ENCODE measurements at regions not wholly inside any gene's neighbourhood (a gene's known extent, or its start where the extent isn't known, plus 50 kb on each side); places are given as distances from the start of the nearest gene placed in this dataset.

- Histone ChIP-seq H3K4me1 (ENCODE audit: insufficient read depth, low read length) (no peaks in the 10 kb centered on the region), H3K9me3 (ENCODE audit: control insufficient read depth, insufficient read depth, low read length) (no peaks in the 10 kb centered on the region; the same call in none of the 2 replicates), H3K9ac (ENCODE audit: low read depth, low read length) (no peak overlapping the region), H3K36me3 (ENCODE audit: insufficient read depth, low read length) (no peaks in the 10 kb centered on the region)
Measured at GRCh38 chr12:105852496-105852895, 286.3 kb downstream of the NUAK1 start.

GRCh38 chr12:105852951-105853350, 285.8 kb downstream of the NUAK1 start:
- Histone ChIP-seq H3K9me3 (ENCODE audit: control insufficient read depth, insufficient read depth, low read length) (no peaks in the 10 kb centered on the region; the same call in none of the 2 replicates), H3K9ac (ENCODE audit: low read depth, low read length) (no peak overlapping the region), H3K4me1 (ENCODE audit: insufficient read depth, low read length) (no peaks in the 10 kb centered on the region), H3K36me3 (ENCODE audit: insufficient read depth, low read length) (no peaks in the 10 kb centered on the region)

- no peaks in the 10 kb centered on the region for H3K36me3 ChIP-seq (ENCODE audit: insufficient read depth, low read length)
- no peaks in the 10 kb centered on the region for H3K4me1 ChIP-seq (ENCODE audit: insufficient read depth, low read length)
- no peak overlapping the region for H3K9ac ChIP-seq (ENCODE audit: low read depth, low read length)
- H3K9me3 ChIP-seq (ENCODE audit: control insufficient read depth, insufficient read depth, low read length) = no peaks in the 10 kb centered on the region; the same call in 1 of the 2 replicates
Measured at GRCh38 chr12:105854071-105854470, 284.7 kb downstream of the NUAK1 start.

GRCh38 chr12:105855361-105856047, 283.2 kb downstream of the NUAK1 start:
- Histone ChIP-seq H3K9ac (ENCODE audit: low read depth, low read length) (no peak overlapping the region), H3K4me1 (ENCODE audit: insufficient read depth, low read length) (no peaks in the 10 kb centered on the region), H3K36me3 (ENCODE audit: insufficient read depth, low read length) (no peaks in the 10 kb centered on the region), H3K9me3 (ENCODE audit: control insufficient read depth, insufficient read depth, low read length) (no peaks in the 10 kb centered on the region; the same call in 1 of the 2 replicates)

- Histone ChIP-seq H3K36me3 (ENCODE audit: insufficient read depth, low read length) (no peaks in the 10 kb centered on the region), H3K9ac (ENCODE audit: low read depth, low read length) (no peak overlapping the region), H3K4me1 (ENCODE audit: insufficient read depth, low read length) (no peaks in the 10 kb centered on the region), H3K9me3 (ENCODE audit: control insufficient read depth, insufficient read depth, low read length) (no peaks in the 10 kb centered on the region; the same call in 1 of the 2 replicates)
Measured at GRCh38 chr12:105856048-105856405, 282.7 kb downstream of the NUAK1 start.

GRCh38 chr12:105858981-105859710, 279.6 kb downstream of the NUAK1 start:
- H3K9me3 ChIP-seq (ENCODE audit: control insufficient read depth, insufficient read depth, low read length) = no peaks in the 10 kb centered on the region; the same call in 1 of the 2 replicates
- 0 out of 2 replicates have a peak, but pooled peaks cover 3% of the 10 kb centered on the region for H3K4me1 ChIP-seq (ENCODE audit: insufficient read depth, low read length)
- H3K36me3 ChIP-seq (ENCODE audit: insufficient read depth, low read length) = no peaks in the 10 kb centered on the region
- no peak overlapping the region for H3K9ac ChIP-seq (ENCODE audit: low read depth, low read length)

GRCh38 chr12:105860561-105861207, 278.1 kb downstream of the NUAK1 start:
- Histone ChIP-seq H3K4me1 (ENCODE audit: insufficient read depth, low read length) (0 out of 2 replicates have a peak, but pooled peaks cover 3% of the 10 kb centered on the region), H3K36me3 (ENCODE audit: insufficient read depth, low read length) (no peaks in the 10 kb centered on the region), H3K9me3 (ENCODE audit: control insufficient read depth, insufficient read depth, low read length) (no peaks in the 10 kb centered on the region; the same call in 1 of the 2 replicates)

GRCh38 chr12:105861227-105861626, 277.5 kb downstream of the NUAK1 start:
- Histone ChIP-seq H3K9ac (ENCODE audit: low read depth, low read length) (no peak overlapping the region), H3K4me1 (ENCODE audit: insufficient read depth, low read length) (0 out of 2 replicates have a peak, but pooled peaks cover 3% of the 10 kb centered on the region), H3K36me3 (ENCODE audit: insufficient read depth, low read length) (no peaks in the 10 kb centered on the region), H3K9me3 (ENCODE audit: control insufficient read depth, insufficient read depth, low read length) (no peaks in the 10 kb centered on the region; the same call in 1 of the 2 replicates)

More at GRCh38 chr12:105860561-105861207, 278.1 kb downstream of the NUAK1 start:
- no peak overlapping the region for H3K9ac ChIP-seq (ENCODE audit: low read depth, low read length)

GRCh38 chr12:105862163-105862821, 276.5 kb downstream of the NUAK1 start:
- 0 out of 2 replicates have a peak, but pooled peaks cover 3% of the 10 kb centered on the region for H3K4me1 ChIP-seq (ENCODE audit: insufficient read depth, low read length)
- no peaks in the 10 kb centered on the region for H3K36me3 ChIP-seq (ENCODE audit: insufficient read depth, low read length)
- H3K9ac ChIP-seq (ENCODE audit: low read depth, low read length) = no peak overlapping the region
- H3K9me3 ChIP-seq (ENCODE audit: control insufficient read depth, insufficient read depth, low read length) = no peaks in the 10 kb centered on the region

GRCh38 chr12:105864316-105864715, 274.4 kb downstream of the NUAK1 start:
- Histone ChIP-seq H3K9ac (ENCODE audit: low read depth, low read length) (no peak overlapping the region), H3K9me3 (ENCODE audit: control insufficient read depth, insufficient read depth, low read length) (no peaks in the 10 kb centered on the region), H3K4me1 (ENCODE audit: insufficient read depth, low read length) (0 out of 2 replicates have a peak, but pooled peaks cover 3% of the 10 kb centered on the region), H3K36me3 (ENCODE audit: insufficient read depth, low read length) (no peaks in the 10 kb centered on the region)

GRCh38 chr12:105864901-105865300, 273.9 kb downstream of the NUAK1 start:
- H3K9ac ChIP-seq (ENCODE audit: low read depth, low read length) = no peak overlapping the region
- H3K9me3 ChIP-seq (ENCODE audit: control insufficient read depth, insufficient read depth, low read length) = no peaks in the 10 kb centered on the region
- H3K36me3 ChIP-seq (ENCODE audit: insufficient read depth, low read length) = no peaks in the 10 kb centered on the region
- 0 out of 2 replicates have a peak, but pooled peaks cover 3% of the 10 kb centered on the region for H3K4me1 ChIP-seq (ENCODE audit: insufficient read depth, low read length)

GRCh38 chr12:105865886-105866285, 272.9 kb downstream of the NUAK1 start:
- Histone ChIP-seq H3K36me3 (ENCODE audit: insufficient read depth, low read length) (no peaks in the 10 kb centered on the region), H3K4me1 (ENCODE audit: insufficient read depth, low read length) (0 out of 2 replicates have a peak, but pooled peaks cover 3% of the 10 kb centered on the region), H3K9ac (ENCODE audit: low read depth, low read length) (no peak overlapping the region), H3K9me3 (ENCODE audit: control insufficient read depth, insufficient read depth, low read length) (no peaks in the 10 kb centered on the region)

GRCh38 chr12:105874121-105874520, 264.6 kb downstream of the NUAK1 start:
- Histone ChIP-seq H3K4me1 (ENCODE audit: insufficient read depth, low read length) (no peaks in the 10 kb centered on the region), H3K9ac (ENCODE audit: low read depth, low read length) (no peak overlapping the region)

GRCh38 chr12:105876396-105876927, 262.3 kb downstream of the NUAK1 start:
- no peak overlapping the region for H3K9ac ChIP-seq (ENCODE audit: low read depth, low read length)

More at GRCh38 chr12:105874121-105874520, 264.6 kb downstream of the NUAK1 start:
- Histone ChIP-seq H3K9me3 (ENCODE audit: control insufficient read depth, insufficient read depth, low read length) (no peaks in the 10 kb centered on the region), H3K36me3 (ENCODE audit: insufficient read depth, low read length) (no peaks in the 10 kb centered on the region)

More at GRCh38 chr12:105876396-105876927, 262.3 kb downstream of the NUAK1 start:
- Histone ChIP-seq H3K36me3 (ENCODE audit: insufficient read depth, low read length) (no peaks in the 10 kb centered on the region), H3K4me1 (ENCODE audit: insufficient read depth, low read length) (no peaks in the 10 kb centered on the region), H3K9me3 (ENCODE audit: control insufficient read depth, insufficient read depth, low read length) (no peaks in the 10 kb centered on the region)

All from ES-I3 (cell line).